ENCODE measurements at regions not wholly inside any gene's neighbourhood (a gene's known extent, or its start where the extent isn't known, plus 50 kb on each side); places are given as distances from the start of the nearest gene placed in this dataset.

GRCh38 chr1:58978096-58978495 lies 194.2 kb upstream of the JUN start:
- DNase-seq: no peak

DNA sequence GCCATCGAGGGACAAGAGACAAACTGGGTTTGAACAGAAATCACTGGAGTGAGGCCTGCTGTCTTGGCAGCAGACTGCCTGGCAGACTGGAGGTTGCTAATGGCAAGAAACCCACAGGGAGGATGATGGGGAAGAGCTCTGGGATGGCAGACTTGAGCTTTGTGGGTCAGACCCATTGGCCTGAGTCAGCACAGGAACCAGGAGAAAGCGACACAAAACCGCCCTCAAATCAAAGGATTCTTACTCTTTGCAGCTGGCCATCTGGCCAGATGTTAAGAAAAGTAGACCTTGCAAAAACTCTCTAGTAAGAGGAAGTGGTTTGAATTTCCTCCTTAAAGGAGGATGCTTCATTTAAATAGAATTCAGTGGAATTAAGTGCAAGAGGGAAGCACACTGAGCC lies 195.2 kb upstream of the JUN start:
- no peak for DNase-seq

GRCh38 chr1:58979677-58980076 lies 195.8 kb upstream of the JUN start:
- no peak for DNase-seq

- no peak for DNase-seq
Observed at GRCh38 chr1:58981392-58981791, 197.5 kb upstream of the JUN start.

GRCh38 chr1:58982259-58982998 lies 198.6 kb upstream of the JUN start:
- no peak for DNase-seq

GRCh38 chr1:58983162-58983561 lies 199.3 kb upstream of the JUN start:
- no peak for DNase-seq

DNA sequence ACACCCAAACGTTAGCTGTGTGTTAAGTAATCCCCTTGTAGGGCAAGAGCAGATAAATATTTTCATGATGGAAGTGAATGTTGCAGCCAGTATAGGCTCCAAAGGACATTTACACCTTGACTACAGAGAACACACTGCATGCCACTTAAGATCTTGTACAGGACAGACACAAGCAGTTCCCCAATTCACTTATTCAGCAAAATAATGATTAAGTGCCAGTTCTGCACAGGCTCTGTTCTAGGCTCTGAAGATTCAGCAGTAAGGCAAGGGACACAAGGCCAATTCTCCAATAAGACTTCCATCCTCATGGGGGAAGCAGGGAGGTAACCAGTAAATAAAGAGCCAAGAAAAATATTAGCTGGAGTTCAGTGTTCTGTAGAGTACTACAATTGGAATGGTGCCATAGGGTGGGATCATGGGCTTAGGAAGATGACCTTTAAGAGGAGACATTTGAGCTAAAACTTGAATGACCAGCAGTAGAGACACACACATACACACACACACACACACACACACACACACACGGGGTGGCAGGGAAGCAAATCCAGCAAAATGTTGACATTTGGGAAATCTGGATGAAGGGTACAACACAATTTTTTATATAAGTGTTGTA lies 199.9 kb upstream of the JUN start:
- no peak for DNase-seq

DNA sequence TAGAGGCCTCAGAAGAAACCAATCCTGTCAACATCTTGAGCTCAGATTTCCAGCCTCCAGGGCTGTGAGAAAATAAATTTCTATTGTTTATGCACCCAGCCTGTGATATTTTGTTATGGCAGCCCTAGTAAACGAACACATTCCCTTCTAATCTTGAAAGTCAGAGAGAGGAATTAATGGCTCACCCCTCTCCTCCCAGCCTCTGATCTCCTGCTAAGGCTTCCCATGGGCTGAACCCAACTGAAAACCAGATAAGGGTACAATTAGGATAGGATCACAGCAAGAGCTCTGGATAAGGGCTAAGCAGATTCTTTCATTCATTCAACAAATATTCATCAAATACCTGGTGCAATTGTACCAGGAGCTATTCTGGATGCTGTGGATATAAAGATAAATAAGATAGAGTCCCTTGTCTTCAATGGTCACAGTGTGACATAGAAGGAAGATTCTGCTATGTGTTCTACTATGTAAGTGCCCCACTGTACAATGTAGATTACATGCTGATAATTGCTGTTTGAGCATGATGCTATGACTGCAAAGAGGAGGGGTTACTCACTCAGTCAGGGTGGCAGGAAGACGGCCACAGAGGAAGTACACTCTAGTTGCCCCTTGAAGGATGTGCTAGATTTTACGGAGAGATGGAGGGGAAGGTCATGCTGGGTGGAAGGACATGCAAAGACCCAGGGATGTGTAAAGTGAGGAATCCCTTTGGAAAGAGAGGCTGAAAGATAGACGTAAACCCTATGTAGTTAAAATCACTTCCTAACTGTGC lies 203.3 kb upstream of the JUN start:
- DNase-seq: no peak

- no peak for DNase-seq
Observed at GRCh38 chr1:58988752-58989151, 204.9 kb upstream of the JUN start.

DNA sequence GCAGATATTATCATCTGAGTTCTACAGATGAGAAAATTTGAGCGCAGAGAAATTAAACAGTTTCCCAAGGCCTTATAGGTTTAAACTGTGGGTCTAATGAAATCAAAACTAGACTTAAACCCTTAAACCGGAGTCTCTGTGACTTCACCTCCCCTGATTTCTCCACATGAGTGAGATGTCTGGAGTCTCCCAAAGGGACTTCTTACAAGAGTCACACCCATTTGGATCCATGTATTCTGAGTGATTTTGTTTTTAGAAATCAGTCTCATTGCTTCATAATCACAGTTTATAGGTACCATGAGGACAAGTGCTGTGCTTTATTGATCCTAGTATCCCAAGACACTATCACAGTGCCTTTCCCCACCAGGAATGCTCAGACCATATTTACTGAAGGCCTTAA lies 206.0 kb upstream of the JUN start:
- DNase-seq: no peak

DNA sequence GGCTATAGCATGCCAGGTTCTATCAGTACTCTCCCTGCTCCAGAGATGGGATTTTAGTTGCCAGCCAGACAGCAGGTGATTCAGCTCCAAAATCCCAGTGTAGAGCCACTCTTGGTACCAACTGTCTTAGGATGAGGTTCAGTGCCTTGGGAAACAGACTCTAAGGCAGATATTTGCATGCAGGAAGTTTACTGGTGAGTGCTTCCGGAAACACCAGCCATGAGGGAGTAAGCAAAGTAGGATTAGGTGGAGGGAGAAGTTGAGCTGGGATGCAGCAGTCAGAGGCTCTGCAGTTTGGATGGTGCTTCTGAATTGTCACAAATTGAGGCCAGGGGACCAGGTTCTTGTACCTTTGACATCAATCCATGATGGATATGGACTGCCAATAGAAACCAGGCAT lies 207.5 kb upstream of the JUN start:
- no peak for DNase-seq

GRCh38 chr1:58992643-58993042 lies 208.8 kb upstream of the JUN start:
- DNase-seq: no peak

GRCh38 chr1:58993403-58993802 lies 209.6 kb upstream of the JUN start:
- DNase-seq: no peak

DNA sequence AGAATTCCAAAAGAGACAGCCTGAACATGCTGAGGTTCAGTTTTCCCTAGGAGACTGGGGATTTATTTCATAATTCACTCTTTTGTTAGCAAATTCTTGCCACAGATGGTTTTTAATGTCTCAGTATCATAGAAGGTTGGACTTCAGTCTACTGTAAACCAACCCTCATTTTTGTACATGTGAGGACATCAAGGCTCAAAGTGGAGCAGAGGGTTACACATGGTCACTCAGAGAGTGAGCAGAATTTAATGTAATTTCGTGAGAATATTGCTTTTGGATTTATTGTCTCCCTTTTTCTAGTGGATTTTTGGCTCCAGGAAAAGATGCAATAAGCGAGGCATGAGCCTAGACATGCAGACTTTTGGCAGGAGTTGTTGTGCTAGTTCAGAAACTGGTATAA lies 210.8 kb upstream of the JUN start:
- no peak for DNase-seq

GRCh38 chr1:58996341-58997059 lies 212.7 kb upstream of the JUN start:
- DNase-seq: no peak

DNA sequence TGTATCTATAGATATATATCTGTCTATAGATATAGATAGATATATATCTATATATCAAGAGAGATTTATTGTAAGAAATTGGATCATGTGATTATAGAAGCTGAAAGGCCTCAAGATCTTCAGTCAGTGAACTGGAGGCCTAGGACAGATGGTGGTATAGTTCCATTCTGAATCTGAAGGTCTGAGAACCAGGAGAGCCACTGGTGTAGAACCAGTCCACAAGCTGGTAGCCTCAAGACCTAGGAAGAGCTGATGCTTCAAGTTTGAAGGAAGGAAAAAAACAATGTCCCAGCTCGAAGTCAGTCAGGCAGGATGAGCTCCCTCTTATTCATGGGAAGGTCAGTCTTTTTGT lies 213.2 kb upstream of the JUN start:
- no peak for DNase-seq

DNA sequence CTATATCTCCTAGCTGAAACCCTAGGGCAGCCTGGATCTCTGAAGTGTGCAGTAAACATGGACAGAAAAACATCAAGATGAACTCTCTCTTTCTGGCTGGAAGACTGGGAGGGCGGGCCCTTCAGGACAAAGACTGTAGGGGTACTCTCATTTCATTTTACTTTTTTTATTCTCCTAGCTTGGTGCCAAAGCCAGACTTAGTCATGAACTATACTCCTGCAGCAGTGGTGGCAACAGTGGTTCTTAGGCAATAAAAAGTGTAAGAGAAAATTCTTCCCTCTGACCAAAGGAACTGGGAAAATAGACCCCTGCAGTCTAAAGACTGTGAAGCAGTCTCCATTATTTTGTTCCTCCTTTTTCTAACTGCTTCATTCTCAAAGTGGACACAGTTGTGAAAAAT lies 213.8 kb upstream of the JUN start:
- DNase-seq: no peak

GRCh38 chr1:58999676-59000075 lies 215.8 kb upstream of the JUN start:
- DNase-seq: no peak

DNA sequence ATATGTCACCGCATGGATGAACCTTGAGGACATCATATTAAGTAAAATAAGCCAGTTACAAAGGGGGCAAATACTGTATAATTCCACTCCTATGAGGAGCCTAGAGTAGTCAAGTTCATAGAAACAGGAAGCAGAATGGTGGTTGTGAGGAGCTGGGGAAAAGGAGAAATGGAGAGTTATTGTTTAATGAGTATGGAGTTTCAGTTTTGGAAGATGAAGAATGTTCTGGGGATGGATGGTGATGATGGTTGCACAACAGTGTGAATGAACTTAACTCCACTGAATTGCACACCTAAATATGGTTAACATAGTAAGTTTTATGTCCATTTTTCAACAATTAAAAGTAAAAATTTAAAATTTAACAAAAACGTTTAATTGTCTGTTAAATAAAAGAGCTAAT lies 220.9 kb upstream of the JUN start:
- no peak for DNase-seq

- DNase-seq: no peak
Observed at GRCh38 chr1:59005491-59006288, 221.8 kb upstream of the JUN start.

DNA sequence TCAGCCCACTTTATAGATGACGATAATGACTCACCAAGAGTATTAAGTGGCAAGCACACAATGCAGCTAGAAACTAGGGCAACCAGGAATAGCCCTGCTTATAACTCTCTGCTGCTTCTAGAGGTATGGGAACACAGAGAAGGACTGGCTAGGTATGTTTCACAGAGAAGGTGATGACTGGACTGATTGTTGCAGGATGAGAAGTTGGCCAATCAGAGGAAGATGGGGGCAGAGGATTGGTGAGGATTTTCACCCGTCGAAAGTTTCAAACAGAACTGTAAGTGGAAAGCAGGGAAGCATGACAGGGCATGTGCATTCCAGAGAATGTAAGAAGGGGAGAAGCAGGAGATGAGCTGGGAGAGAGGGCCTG lies 222.4 kb upstream of the JUN start:
- DNase-seq: no peak

- no peak for DNase-seq
Observed at GRCh38 chr1:59006932-59007331, 223.1 kb upstream of the JUN start.

GRCh38 chr1:59007429-59007819 lies 223.6 kb upstream of the JUN start:
- no peak for DNase-seq
